ENCODE measurements at regions not wholly inside any gene's neighbourhood (a gene's known extent, or its start where the extent isn't known, plus 50 kb on each side); places are given as distances from the start of the nearest gene placed in this dataset.
A peak's percentile ranks its signal among the peaks of the same experiment; 100 is the strongest.

GRCh38 chr10:130371156-130371555, 235.0 kb downstream of the GLRX3 start:
- DNase-seq = no peak

GRCh38 chr10:130371666-130372065, 235.5 kb downstream of the GLRX3 start:
- DNase-seq = no peak

- no peak for DNase-seq
Measured at GRCh38 chr10:130372222-130372621, 236.0 kb downstream of the GLRX3 start.

- no peak for DNase-seq
Measured at GRCh38 chr10:130372866-130373265, 236.7 kb downstream of the GLRX3 start.

GRCh38 chr10:130377986-130378540, 241.9 kb downstream of the GLRX3 start:
- DNase-seq = peak; percentile 35

- DNase-seq = peak; percentile 29
Measured at GRCh38 chr10:130378556-130379400, 242.6 kb downstream of the GLRX3 start.

GRCh38 chr10:130380056-130380455, 243.9 kb downstream of the GLRX3 start:
- DNase-seq = no peak

- DNase-seq = no peak
Measured at GRCh38 chr10:130382031-130382430, 245.8 kb downstream of the GLRX3 start.

GRCh38 chr10:130387936-130388580, 251.9 kb downstream of the GLRX3 start:
- DNase-seq = no peak

GRCh38 chr10:130388746-130389145, 252.6 kb downstream of the GLRX3 start:
- no peak for DNase-seq

GRCh38 chr10:130389906-130390305, 253.7 kb downstream of the GLRX3 start:
- no peak for DNase-seq

- DNase-seq = no peak
Measured at GRCh38 chr10:130392031-130392430, 255.8 kb downstream of the GLRX3 start.

- no peak for DNase-seq
Measured at GRCh38 chr10:130393342-130393741, 257.2 kb downstream of the GLRX3 start.

- no peak for DNase-seq
Measured at GRCh38 chr10:130394832-130395231, 258.6 kb downstream of the GLRX3 start.

- DNase-seq = no peak
Measured at GRCh38 chr10:130395248-130395936, 259.2 kb downstream of the GLRX3 start.

- DNase-seq = no peak
Measured at GRCh38 chr10:130396044-130396443, 259.9 kb downstream of the GLRX3 start.

- DNase-seq = no peak
Measured at GRCh38 chr10:130398090-130398994, 262.2 kb downstream of the GLRX3 start.

- no peak for DNase-seq
Measured at GRCh38 chr10:130399425-130399950, 263.3 kb downstream of the GLRX3 start.

GRCh38 chr10:130400890-130401289, 264.7 kb downstream of the GLRX3 start:
- no peak for DNase-seq

- DNase-seq = no peak
Measured at GRCh38 chr10:130401860-130402765, 265.9 kb downstream of the GLRX3 start.
